Subcutaneous abdominal adipose tissue (tissue), 5 donors: ENCODE measurements at regions not wholly inside any gene's neighbourhood (a gene's known extent, or its start where the extent isn't known, plus 50 kb on each side); places are given as distances from the start of the nearest gene placed in this dataset.
A peak's percentile ranks its signal among the peaks of the same experiment; 100 is the strongest.

Experiments used
- H3K27ac ChIP-seq: one replicate; pipeline ENCODE4 v1.7.0; 2013; ENCODE audit warnings: low read depth, mild to moderate bottlenecking, inconsistent platforms, low read length, moderate library complexity
- H3K27me3 ChIP-seq, 5 donors: one replicate each; pipeline ENCODE4 v1.7.0; 2013; ENCODE audit warnings: low read length in 5 of 5, inconsistent platforms in 1 of 5; ENCODE audit not compliant: control insufficient read depth in 5 of 5, insufficient read depth in 4 of 5
- H3K36me3 ChIP-seq, 5 donors: one replicate each; pipeline ENCODE4 v1.7.0; 2013; ENCODE audit warnings: low read length in 5 of 5; ENCODE audit not compliant: control insufficient read depth in 5 of 5, insufficient read depth in 5 of 5
- H3K4me1 ChIP-seq, 5 donors: one replicate each; pipeline ENCODE4 v1.7.0; 2013; ENCODE audit warnings: low read length in 5 of 5, mild to moderate bottlenecking in 3 of 5, moderate library complexity in 1 of 5; ENCODE audit not compliant: control insufficient read depth in 5 of 5, insufficient read depth in 5 of 5
- H3K4me3 ChIP-seq, 5 donors: one replicate each; pipeline ENCODE4 v1.7.0; 2013; ENCODE audit warnings: low read length in 5 of 5, low read depth in 1 of 5
- H3K9ac ChIP-seq, 5 donors: one replicate each; pipeline ENCODE4 v1.7.0; 2013; ENCODE audit warnings: low read length in 5 of 5, mild to moderate bottlenecking in 4 of 5, moderate library complexity in 3 of 5
- H3K9me3 ChIP-seq, 5 donors: one replicate each; pipeline ENCODE4 v1.7.0; 2013; ENCODE audit warnings: low read length in 5 of 5; ENCODE audit not compliant: control insufficient read depth in 5 of 5
- donor health status: healthy.
- donor health status: healthy.
- donor health status: healthy.
- donor health status: healthy.
- donor health status: healthy.

DNA sequence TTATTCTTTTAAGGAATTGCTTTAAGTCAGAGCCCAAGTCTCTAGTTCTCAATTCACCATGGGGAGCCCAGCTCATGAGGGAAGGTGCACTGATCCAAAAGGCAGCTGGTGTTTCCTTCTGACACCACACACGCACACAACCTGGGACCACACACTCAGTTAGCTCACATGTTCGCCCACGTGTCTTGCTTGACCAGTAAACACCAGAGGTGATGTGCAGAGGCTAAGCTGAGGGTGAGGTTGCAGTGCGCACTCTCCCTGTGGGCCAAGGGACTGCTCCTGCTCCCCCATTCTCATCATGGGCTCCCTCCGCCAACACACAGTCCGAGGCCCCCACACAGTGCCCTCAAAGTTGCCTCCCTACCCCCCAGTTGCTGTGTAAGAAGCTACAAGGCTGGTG lies 70.8 kb upstream of the BZW1 start:
- Histone ChIP-seq H3K36me3 (no peaks in the 10 kb centered on the region), H3K4me1 (peaks cover 22 to 39% (median 36%) of the 10 kb centered on the region in 5 donors), H3K27me3 (no peaks in the 10 kb centered on the region), H3K9ac (peak overlapping the region in 1 of 5 donors; percentile 6), H3K4me3 (peak overlapping the region in 1 of 5 donors; percentile 33), H3K9me3 (no peaks in the 10 kb centered on the region), H3K27ac (peak overlapping the region; percentile 77)

GRCh38 chr2:200741468-200742202 lies 70.1 kb upstream of the BZW1 start:
- Histone ChIP-seq H3K27ac (peak overlapping the region; percentile 77), H3K4me1 (peaks cover 22 to 36% (median 34%) of the 10 kb centered on the region in 5 donors), H3K27me3 (no peaks in the 10 kb centered on the region), H3K9me3 (no peaks in the 10 kb centered on the region), H3K4me3 (peak overlapping the region in 3 of 5 donors; percentile 10 to 22 (median 19)), H3K36me3 (no peaks in the 10 kb centered on the region), H3K9ac (peak overlapping the region in 4 of 5 donors; percentile 6 to 30 (median 11))

- Histone ChIP-seq H3K36me3 (no peaks in the 10 kb centered on the region), H3K4me3 (peak overlapping the region in 2 of 5 donors; percentile 8 to 19), H3K27ac (peak overlapping the region; percentile 77), H3K4me1 (peaks cover 22 to 36% (median 34%) of the 10 kb centered on the region in 5 donors), H3K9ac (peak overlapping the region in 1 of 5 donors; percentile 30), H3K9me3 (no peaks in the 10 kb centered on the region), H3K27me3 (no peaks in the 10 kb centered on the region)
Measured at GRCh38 chr2:200742426-200742825, 69.3 kb upstream of the BZW1 start.

DNA sequence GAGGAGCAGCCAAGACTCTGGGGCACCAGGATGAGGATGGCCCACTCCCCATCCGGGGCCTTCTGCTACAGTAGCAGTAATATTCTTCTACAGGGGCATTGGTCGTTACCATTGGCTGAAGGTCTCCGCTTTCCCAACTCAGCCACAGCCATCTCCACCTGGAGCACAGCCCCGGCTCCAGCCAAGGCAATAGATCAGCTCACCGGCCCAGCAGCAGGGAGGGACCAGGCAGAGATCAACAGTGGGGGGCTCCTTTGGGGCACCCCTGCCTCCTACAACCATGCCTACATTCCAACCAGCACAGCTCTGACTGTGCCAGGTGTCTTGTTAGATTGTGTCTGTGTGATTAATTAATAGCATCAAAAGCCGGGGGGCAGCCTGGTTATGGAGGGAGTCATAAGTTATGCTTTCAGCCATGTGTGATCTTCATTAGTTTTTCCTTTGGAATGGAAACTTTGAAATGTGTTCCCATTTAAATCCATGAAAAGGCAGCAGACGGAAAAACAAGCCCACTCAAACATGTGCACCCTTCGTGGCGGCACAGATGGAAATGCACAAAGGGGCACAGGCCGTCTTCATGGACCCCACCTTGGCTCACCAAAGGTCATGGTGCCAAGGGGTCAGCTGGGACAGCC lies 68.6 kb upstream of the BZW1 start:
- H3K9ac ChIP-seq = no peak overlapping the region
- H3K36me3 ChIP-seq = no peaks in the 10 kb centered on the region
- H3K9me3 ChIP-seq = no peaks in the 10 kb centered on the region
- H3K27ac ChIP-seq = peak overlapping the region; percentile 77
- no peak overlapping the region for H3K4me3 ChIP-seq
- peaks cover 22 to 41% (median 40%) of the 10 kb centered on the region in 5 donors for H3K4me1 ChIP-seq
- no peaks in the 10 kb centered on the region for H3K27me3 ChIP-seq

- no peaks in the 10 kb centered on the region for H3K9me3 ChIP-seq
- no peaks in the 10 kb centered on the region for H3K27me3 ChIP-seq
- H3K36me3 ChIP-seq = no peaks in the 10 kb centered on the region
- H3K27ac ChIP-seq = no peak overlapping the region
- H3K9ac ChIP-seq = no peak overlapping the region
- peaks cover 22 to 44% (median 43%) of the 10 kb centered on the region in 5 donors for H3K4me1 ChIP-seq
- no peak overlapping the region for H3K4me3 ChIP-seq
Measured at GRCh38 chr2:200744201-200744602, 67.5 kb upstream of the BZW1 start.

DNA sequence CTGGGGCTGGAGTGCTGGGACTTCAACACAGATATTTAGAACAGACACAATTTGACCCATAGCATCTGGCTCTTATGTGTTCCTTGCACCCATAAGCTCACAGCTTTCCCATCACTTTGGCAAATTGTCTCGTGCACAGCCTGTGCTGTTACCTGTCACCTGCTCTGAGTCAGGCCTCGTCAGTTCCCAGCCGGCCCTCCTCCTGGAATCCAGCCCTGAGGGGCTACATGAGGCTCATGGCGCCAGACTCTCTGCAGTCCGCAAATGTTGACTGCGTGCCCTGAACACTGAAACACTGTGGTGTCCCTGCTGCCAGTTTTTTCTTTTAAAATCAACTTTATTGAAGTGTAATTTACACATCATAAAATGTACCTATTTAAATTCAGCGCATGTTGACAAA lies 65.4 kb upstream of the BZW1 start:
- H3K4me1 ChIP-seq = peaks cover 17 to 37% (median 36%) of the 10 kb centered on the region in 5 donors
- no peak overlapping the region for H3K9ac ChIP-seq
- H3K27ac ChIP-seq = no peak overlapping the region
- H3K27me3 ChIP-seq = no peaks in the 10 kb centered on the region
- H3K36me3 ChIP-seq = no peaks in the 10 kb centered on the region
- no peaks in the 10 kb centered on the region for H3K9me3 ChIP-seq
- H3K4me3 ChIP-seq = no peak overlapping the region

- Histone ChIP-seq H3K9ac (no peak overlapping the region), H3K9me3 (no peaks in the 10 kb centered on the region), H3K27me3 (no peaks in the 10 kb centered on the region), H3K36me3 (no peaks in the 10 kb centered on the region), H3K27ac (no peak overlapping the region), H3K4me1 (peaks cover 5 to 34% (median 31%) of the 10 kb centered on the region in 5 donors), H3K4me3 (no peak overlapping the region)
Measured at GRCh38 chr2:200747668-200748618, 63.8 kb upstream of the BZW1 start.

- H3K4me1 ChIP-seq = peaks cover under 1 to 28% (median 26%) of the 10 kb centered on the region in 5 donors
- H3K36me3 ChIP-seq = no peaks in the 10 kb centered on the region
- H3K9ac ChIP-seq = no peak overlapping the region
- H3K27ac ChIP-seq = no peak overlapping the region
- H3K9me3 ChIP-seq = no peaks in the 10 kb centered on the region
- no peak overlapping the region for H3K4me3 ChIP-seq
- H3K27me3 ChIP-seq = no peaks in the 10 kb centered on the region
Measured at GRCh38 chr2:200748779-200749178, 62.9 kb upstream of the BZW1 start.

DNA sequence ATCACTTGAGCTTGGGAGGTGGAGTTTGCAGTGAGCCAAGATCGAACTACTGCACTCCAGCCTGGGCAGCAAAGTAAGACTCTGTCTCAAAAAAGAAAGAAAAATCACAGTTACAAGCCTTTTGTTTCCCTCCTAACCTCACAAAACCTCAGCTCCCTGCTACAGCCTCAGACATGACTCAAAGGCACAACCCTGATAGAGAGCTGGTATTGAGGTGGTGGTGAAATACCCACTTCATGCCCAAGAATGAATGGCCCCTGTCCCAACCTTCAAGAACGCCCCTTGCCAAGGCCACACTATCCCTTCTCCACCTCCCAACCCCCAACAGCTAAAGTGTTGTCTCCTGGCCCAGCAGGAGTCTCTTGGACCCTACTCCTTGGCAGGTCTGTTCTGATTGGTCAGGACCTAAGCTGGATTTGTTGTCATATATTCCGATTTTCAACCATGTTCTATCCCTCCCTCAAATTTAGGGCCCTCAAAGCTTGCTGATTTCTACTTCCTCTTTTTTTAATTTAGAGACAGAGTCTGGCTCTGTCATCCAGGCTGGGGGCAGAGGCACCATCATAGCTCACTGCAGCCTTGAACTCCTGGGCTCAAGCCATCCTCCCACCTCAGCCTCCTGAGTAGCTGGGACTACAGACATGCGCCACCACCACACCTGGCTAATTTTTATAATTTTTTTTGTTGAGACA lies 61.9 kb upstream of the BZW1 start:
- Histone ChIP-seq H3K27me3 (no peaks in the 10 kb centered on the region), H3K4me3 (no peak overlapping the region), H3K27ac (no peak overlapping the region), H3K9ac (no peak overlapping the region), H3K4me1 (peaks cover 0 to 29% (median 25%) of the 10 kb centered on the region in 5 donors), H3K36me3 (no peaks in the 10 kb centered on the region), H3K9me3 (no peaks in the 10 kb centered on the region)
